Inferior parietal cortex (tissue), 1 donor: ENCODE measurements at regions not wholly inside any gene's neighbourhood (a gene's known extent, or its start where the extent isn't known, plus 50 kb on each side); places are given as distances from the start of the nearest gene placed in this dataset.
"Not testable (repeated sequence)": the region's sequence is repeated elsewhere in the genome, so short reads cannot be mapped to it uniquely, and the experiment has no call there.

ENCODE experiments used
- DNase-seq: peaks from one replicate; pipeline ENCODE4 v3.0.0-alpha.2; 2016; ENCODE audit errors: extremely low spot score

DNA sequence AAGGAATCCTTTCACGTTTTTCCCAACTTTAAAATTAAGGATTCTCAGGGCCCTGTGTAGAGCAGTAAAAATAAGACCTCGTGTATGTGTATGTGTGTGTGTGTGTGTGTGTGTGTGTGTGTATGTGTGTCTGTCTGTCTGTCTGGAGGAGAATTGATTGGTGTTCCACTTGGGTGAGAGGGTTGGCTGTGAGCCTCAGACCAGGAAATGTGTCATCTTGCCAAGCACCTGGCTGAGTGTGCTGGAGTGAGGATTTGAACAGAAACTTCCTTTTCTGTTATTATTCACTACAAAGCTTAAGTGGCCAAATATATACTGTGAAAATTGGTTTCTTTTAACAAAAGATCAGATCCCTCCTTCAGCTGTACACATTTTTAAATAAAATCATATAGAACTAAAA is 103.6 kb upstream of the NUDT6 start:
- not testable (repeated sequence) for DNase-seq

DNA sequence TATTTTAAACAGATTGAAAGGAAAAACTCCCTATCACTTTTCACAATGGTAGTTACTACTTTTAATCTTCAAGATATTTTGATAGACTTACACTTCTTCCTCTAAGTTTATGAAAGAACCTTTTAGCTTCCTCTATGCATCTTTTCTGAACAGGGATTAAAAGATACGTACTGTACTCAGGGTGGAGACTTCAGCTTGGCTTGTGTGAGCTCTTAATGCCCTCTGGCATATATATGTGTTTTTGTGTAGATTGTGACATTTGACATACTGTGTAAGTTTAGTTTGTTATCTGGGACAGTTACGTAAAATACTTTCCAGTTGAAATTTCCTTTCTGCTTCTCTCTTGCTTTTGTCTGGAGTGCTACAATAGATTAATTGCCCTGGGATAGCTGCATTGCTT is 109.3 kb upstream of the NUDT6 start:
- DNase-seq, result no peak

GRCh38 chr4:123034023-123034422 is 111.6 kb upstream of the NUDT6 start:
- DNase-seq, result no peak

- no peak for DNase-seq
These were observed 112.8 kb upstream of the NUDT6 start for GRCh38 chr4:123035239-123035638.

GRCh38 chr4:123037804-123038203 is 115.4 kb upstream of the NUDT6 start:
- DNase-seq, result no peak

- DNase-seq, result no peak
These were observed 119.7 kb upstream of the NUDT6 start for GRCh38 chr4:123042095-123042494.

DNA sequence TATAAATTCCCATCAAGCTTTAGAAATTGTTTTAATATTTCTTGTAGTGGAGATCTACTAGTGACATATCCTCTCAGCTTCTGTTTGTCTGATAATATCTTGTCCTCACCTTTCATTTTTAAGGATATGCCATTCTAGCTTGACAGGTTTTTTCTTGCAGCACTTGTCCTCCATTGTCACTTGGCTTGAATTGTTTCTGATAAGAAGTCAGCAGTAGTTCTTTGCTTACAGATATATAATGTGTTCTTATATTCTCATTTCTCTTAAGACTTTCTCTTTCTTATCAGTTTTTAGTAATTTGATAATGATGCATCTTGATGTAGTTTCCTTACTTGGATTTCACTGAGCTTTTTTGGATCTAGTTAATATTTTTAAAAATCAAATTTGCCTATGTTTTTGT is 120.6 kb upstream of the NUDT6 start:
- DNase-seq, result no peak

- no peak for DNase-seq
These were observed 121.5 kb upstream of the NUDT6 start for GRCh38 chr4:123043793-123044425.

DNA sequence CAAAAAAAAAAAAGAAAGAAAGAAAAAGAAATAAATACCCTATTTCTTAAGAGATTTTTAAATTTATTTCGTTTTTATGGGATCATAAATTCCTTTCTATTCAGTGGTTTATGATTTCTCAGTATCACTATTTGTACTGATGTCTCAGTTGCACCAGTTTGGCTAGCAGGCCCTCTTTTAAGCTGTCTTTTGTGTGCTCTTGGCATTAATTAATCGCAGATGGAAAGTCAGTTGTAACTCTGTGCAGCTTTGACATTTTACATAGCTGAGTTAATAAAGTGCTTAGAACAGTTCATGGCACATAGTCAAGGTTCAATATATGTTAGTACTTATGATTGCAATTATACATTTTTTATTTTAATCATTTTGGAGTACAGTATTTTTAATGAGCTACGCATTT is 123.7 kb upstream of the NUDT6 start:
- DNase-seq, result no peak

DNA sequence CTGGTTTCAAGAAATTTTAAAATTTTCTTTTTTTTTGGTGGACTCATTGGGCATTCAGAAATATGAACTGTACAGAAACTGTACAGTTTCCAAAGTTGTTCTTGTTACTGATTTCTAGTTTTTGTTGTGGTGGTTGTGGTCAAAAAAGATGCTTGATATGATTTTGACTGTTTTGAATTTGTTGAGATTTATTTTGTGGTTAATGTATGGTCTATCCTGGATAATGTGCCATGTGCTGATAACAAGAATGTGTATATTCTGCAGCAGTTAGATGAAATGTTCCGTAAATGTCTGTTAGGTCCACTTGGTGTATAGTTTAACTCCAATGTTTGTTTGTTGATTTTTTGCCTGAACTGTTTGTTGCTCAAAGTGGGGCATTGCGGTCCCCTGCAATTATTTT is 127.6 kb upstream of the NUDT6 start:
- no peak for DNase-seq

- DNase-seq, result no peak
These were observed 129.6 kb upstream of the NUDT6 start for GRCh38 chr4:123052007-123052406.

GRCh38 chr4:123055943-123056342 is 133.5 kb upstream of the NUDT6 start:
- DNase-seq, result no peak

- DNase-seq, result no peak
These were observed 137.8 kb upstream of the NUDT6 start for GRCh38 chr4:123060039-123060770.

GRCh38 chr4:123064390-123064789 is 142.0 kb upstream of the NUDT6 start:
- no peak for DNase-seq

DNA sequence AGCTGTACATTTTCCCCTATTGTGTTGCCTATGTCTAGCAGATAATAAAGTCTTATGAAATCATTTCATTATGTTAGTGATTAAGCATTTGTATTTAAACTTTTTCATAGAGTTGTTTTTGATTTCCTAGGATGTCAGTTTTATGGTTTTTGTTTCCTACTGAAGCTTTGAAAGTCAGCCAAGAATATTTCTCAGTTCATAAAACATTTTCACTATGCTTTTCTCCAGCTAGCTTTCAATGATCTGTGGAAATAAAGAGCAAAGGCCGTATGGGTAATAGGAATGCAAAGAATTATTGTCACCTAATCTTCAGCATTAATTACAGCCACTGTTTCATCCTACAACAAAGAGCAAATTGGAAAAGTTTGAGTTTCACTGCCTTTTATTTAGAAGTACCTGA is 145.7 kb upstream of the NUDT6 start:
- no peak for DNase-seq

GRCh38 chr4:123072060-123072459 is 149.7 kb upstream of the NUDT6 start:
- no peak for DNase-seq

DNA sequence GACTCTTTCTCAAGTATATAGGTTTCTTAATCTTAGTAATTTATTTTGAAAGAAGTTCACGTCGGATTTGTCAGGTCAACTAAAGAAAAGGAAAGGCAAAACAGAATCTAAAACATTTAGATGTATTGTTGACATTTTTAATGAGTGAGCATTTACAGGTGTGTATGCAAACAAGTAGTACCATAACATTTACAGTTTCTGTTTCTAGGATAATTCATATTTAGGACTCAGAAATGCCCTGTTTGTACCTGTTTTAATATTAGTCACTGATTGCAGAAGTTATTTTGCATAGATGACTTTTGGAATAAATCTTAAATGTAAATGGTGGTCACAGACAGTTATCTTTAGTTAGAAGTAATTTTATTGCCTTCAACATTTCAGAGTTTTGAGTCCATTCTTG is 151.3 kb upstream of the NUDT6 start:
- DNase-seq, result no peak

- DNase-seq, result no peak
These were observed 154.9 kb upstream of the NUDT6 start for GRCh38 chr4:123077330-123077729.

- no peak for DNase-seq
These were observed 159.6 kb upstream of the NUDT6 start for GRCh38 chr4:123081971-123082370.

DNA sequence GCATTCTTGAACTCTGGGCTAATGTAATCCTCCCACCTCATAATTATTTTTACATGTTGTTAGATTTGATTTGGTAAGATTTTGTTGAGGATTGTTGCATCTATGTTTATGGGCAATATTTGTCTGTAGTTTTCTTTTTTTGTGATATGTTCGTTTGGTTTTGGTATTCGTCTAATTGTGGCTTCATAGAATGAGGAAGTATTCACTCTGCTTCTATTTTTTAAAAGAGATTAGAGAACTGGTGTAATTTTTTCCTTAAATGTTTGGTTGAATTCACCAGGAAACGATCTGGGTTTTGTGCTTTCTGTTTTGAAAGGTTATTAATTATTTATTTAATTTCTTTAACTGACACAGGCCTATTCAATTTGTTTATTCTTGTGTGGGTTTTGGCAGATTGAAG is 161.2 kb upstream of the NUDT6 start:
- no peak for DNase-seq

DNA sequence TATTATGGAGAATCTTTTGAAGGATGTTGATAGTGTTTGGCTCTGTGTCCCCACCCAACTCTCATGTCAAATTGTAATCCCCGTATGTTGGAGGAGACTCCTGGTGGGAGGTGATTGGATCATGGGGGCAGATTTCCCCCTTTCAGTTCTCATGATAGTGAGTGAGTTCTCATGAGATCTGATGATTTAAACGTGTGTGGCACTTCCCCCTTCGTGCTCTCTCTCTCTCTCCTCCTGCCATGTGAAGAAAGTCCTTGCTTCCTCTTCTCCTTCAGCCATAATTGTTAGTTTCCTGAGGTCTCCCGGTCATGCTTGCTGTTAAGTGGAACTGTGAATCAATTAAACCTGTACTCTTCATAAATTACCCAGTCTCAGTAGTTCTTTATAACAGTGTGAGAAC is 166.1 kb upstream of the NUDT6 start:
- DNase-seq, result no peak

DNA sequence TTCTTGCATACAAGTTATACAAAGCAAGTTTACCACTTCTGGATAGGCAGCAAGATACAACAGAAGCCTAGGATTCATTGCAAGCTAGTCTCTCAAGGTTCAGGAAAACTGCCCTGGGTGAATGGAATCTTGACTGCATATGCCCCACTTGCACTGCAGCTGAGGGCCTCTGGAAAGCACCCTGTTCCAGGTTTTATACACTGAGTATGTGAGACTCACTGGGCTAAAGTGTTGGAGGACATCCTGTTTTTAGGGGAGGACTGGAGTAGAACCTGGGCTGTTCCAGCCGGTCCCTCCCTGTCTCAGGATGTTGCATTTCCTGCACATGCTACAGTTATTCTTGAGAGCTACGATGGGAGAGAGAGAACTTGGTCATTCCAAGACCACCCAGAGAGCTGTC is 168.5 kb upstream of the NUDT6 start:
- no peak for DNase-seq

DNA sequence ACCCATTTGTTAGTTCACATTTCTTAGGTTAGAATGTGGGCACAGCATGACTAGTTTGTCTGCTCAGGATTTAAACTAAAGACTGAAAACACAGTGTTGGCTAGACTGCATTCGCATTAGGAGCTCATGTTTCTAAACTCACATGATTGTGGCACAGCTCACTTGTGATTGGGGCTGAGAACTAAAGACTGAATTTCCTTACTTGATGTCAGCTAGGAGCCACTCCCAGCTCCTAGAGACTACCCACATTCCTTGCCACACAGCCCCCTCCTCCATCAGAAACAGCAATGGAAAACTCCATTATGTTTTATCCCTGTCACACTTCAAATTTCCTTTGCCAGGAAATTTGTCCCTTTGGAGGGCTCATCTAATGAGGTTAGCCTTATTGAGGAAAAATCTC is 170.2 kb upstream of the NUDT6 start:
- no peak for DNase-seq

DNA sequence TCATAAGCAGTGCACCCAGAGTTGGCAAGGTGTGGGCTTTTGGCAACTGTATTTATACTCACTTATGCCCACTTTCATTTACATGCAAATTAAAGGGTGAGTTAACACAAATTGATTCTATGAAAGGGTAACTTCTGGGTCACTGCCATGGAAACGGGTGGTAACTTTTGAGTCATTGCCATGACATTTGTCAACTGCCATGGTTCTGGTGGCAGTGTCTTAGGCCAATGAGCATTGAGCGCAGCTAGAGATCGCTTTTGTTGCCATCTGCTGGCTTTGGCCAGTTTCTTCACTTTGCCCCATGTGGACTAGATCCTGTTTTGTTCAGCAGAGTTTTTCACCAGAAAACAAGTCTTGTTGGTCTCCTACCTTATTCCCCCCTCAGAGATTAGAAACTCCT is 170.8 kb upstream of the NUDT6 start:
- DNase-seq, result no peak
